ENCODE measurements at regions not wholly inside any gene's neighbourhood (a gene's known extent, or its start where the extent isn't known, plus 50 kb on each side); places are given as distances from the start of the nearest gene placed in this dataset.

DNA sequence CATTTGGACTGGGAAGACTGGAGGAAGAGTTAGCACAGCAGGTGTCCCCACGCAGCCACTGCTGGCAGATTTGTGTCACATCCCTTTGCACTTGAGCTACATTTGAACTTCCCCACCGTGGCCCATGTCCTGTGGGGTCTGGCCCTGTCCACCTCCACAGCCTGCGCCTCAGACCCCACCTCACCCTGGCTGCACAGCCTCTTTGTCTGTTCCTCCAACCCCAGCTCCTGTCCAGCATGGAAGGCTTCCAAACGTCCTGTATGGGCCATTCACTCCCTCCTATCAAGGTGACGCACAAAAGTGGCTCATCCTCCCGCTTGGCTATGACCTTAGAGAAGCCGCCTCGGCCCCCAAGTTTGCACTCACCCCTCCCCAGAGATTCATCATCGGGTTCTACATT is 200.6 kb downstream of the FOXL1 start:
- TF ChIP-seq, protein P1, sequence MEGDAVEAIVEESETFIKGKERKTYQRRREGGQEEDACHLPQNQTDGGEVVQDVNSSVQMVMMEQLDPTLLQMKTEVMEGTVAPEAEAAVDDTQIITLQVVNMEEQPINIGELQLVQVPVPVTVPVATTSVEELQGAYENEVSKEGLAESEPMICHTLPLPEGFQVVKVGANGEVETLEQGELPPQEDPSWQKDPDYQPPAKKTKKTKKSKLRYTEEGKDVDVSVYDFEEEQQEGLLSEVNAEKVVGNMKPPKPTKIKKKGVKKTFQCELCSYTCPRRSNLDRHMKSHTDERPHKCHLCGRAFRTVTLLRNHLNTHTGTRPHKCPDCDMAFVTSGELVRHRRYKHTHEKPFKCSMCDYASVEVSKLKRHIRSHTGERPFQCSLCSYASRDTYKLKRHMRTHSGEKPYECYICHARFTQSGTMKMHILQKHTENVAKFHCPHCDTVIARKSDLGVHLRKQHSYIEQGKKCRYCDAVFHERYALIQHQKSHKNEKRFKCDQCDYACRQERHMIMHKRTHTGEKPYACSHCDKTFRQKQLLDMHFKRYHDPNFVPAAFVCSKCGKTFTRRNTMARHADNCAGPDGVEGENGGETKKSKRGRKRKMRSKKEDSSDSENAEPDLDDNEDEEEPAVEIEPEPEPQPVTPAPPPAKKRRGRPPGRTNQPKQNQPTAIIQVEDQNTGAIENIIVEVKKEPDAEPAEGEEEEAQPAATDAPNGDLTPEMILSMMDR (conservative IDR thresholded peaks at IDR 0.05; ENCODE audit: low read length): no peak
- TF ChIP-seq EZH2phosphoT487 (IDR thresholded peaks at IDR 0.05; ENCODE audit: borderline replicate concordance, low read depth, low read length): no peak

Data from OCI-LY7 (cell line).